Liver (tissue), 8 donors: ENCODE measurements at regions not wholly inside any gene's neighbourhood (a gene's known extent, or its start where the extent isn't known, plus 50 kb on each side); places are given as distances from the start of the nearest gene placed in this dataset.

Experiments used
- DNase-seq: peaks from one replicate; pipeline ENCODE4 v3.0.0-alpha.2; 2017; ENCODE audit warnings: low spot score
- H3K27ac ChIP-seq, 2 donors: one replicate each; pipeline ENCODE4 v1.7.0; 2013; ENCODE audit warnings: inconsistent platforms in 2 of 2, low read length in 2 of 2, control low read depth in 1 of 2, low read depth in 1 of 2, mild to moderate bottlenecking in 1 of 2
- H3K27me3 ChIP-seq, 4 donors: one replicate each; pipeline versions ENCODE4 v1.6.1 to v1.7.0; 2013; ENCODE audit warnings: low read length in 3 of 4, inconsistent platforms in 1 of 4, mild to moderate bottlenecking in 1 of 4, moderate library complexity in 1 of 4; ENCODE audit not compliant: control insufficient read depth in 4 of 4, insufficient read depth in 4 of 4
- H3K36me3 ChIP-seq, 4 donors: one replicate each; pipeline versions ENCODE4 v1.6.1 to v1.7.0; 2013; ENCODE audit warnings: low read length in 3 of 4, mild to moderate bottlenecking in 3 of 4, low read depth in 1 of 4, moderate library complexity in 1 of 4; ENCODE audit not compliant: control insufficient read depth in 4 of 4, insufficient read depth in 3 of 4
- H3K4me1 ChIP-seq, 4 donors: one replicate each; pipeline versions ENCODE4 v1.6.1 to v1.7.0; 2013; ENCODE audit warnings: low read length in 3 of 4, mild to moderate bottlenecking in 3 of 4, moderate library complexity in 1 of 4; ENCODE audit not compliant: control insufficient read depth in 4 of 4, insufficient read depth in 4 of 4
- H3K4me3 ChIP-seq, 3 donors: one replicate each; pipeline versions ENCODE4 v1.6.1 to v1.7.0; 2013; ENCODE audit warnings: low read length in 3 of 3, control low read depth in 1 of 3, low read depth in 1 of 3, mild to moderate bottlenecking in 1 of 3
- H3K9ac ChIP-seq, 2 donors: one replicate each; pipeline ENCODE4 v1.7.0; 2013; ENCODE audit warnings: low read length in 2 of 2, mild to moderate bottlenecking in 2 of 2, moderate library complexity in 2 of 2, control low read depth in 1 of 2, low read depth in 1 of 2
- H3K9me3 ChIP-seq, 4 donors: one replicate each; pipeline versions ENCODE4 v1.6.1 to v1.7.0; 2013; ENCODE audit warnings: low read length in 3 of 4; ENCODE audit not compliant: control insufficient read depth in 4 of 4
- EGR1 ChIP-seq, 2 donors: IDR thresholded peaks; 2 replicates each; pipeline ENCODE4 v1.6.1; 2016 to 2018; ENCODE audit warnings: antibody characterized with exemption in 2 of 2, low read depth in 2 of 2
- FOXA1 ChIP-seq: IDR thresholded peaks from 2 replicates; pipeline ENCODE4 v1.6.1; 2016; ENCODE audit warnings: antibody characterized with exemption
- GABPA ChIP-seq, 2 donors: IDR thresholded peaks in 1 of 2; conservative IDR thresholded peaks in 1 of 2; 2 replicates each; pipeline ENCODE4 v1.6.1; 2016; ENCODE audit warnings: antibody characterized with exemption in 2 of 2, mild to moderate bottlenecking in 1 of 2, moderate library complexity in 1 of 2
- HNF4A ChIP-seq, 2 donors: conservative IDR thresholded peaks; 2 replicates each; pipeline ENCODE4 v1.6.1; 2016; ENCODE audit warnings: antibody characterized with exemption in 2 of 2, mild to moderate bottlenecking in 2 of 2
- HNF4G ChIP-seq: IDR thresholded peaks from 2 replicates; pipeline ENCODE4 v1.6.1; 2016; ENCODE audit warnings: antibody characterized with exemption
- NR2F2 ChIP-seq: IDR thresholded peaks from 2 replicates; pipeline ENCODE4 v1.6.1; 2016; ENCODE audit warnings: antibody characterized with exemption
- RAD21 ChIP-seq, 2 donors: IDR thresholded peaks; 2 replicates each; pipeline ENCODE4 v1.6.1; 2016; ENCODE audit warnings: antibody characterized with exemption in 2 of 2, mild to moderate bottlenecking in 2 of 2
- RXRA ChIP-seq, 2 donors: IDR thresholded peaks; 2 replicates each; pipeline ENCODE4 v1.6.1; 2017 to 2018; ENCODE audit warnings: antibody characterized with exemption in 2 of 2, mild to moderate bottlenecking in 1 of 2
- SP1 ChIP-seq: IDR thresholded peaks from 2 replicates; pipeline ENCODE4 v1.6.1; 2018; ENCODE audit warnings: antibody characterized with exemption, mild to moderate bottlenecking
- WGBS: extraction: QIAGEN DNeasy Blood & Tissue Kit; methylation state at CpG from one replicate; pipeline ENCODE4 v1.1.7; 2013; 5-methylcytosine and 5-hydroxymethylcytosine counted together
- TF ChIP-seq, protein P1 (sequence below): IDR thresholded peaks from 2 replicates; pipeline ENCODE4 v1.6.1; 2016; ENCODE audit warnings: antibody characterized with exemption, mild to moderate bottlenecking
- TF ChIP-seq, protein P2 (sequence below): IDR thresholded peaks from 2 replicates; pipeline ENCODE4 v1.6.1; 2016; ENCODE audit warnings: antibody characterized with exemption
- TF ChIP-seq, protein P3 (sequence below): fragments of 150-350 bp; IDR thresholded peaks from 2 replicates; pipeline ENCODE4 v1.5.1; 2017; ENCODE audit warnings: improper control_type of control experiment, low read depth, low read length; ENCODE audit not compliant: missing input control
- TF ChIP-seq, protein P4 (sequence below): IDR thresholded peaks from 2 replicates; pipeline ENCODE4 v1.6.1; 2016; ENCODE audit warnings: antibody characterized with exemption
- TF ChIP-seq, protein P5 (sequence below): IDR thresholded peaks from 2 replicates; pipeline ENCODE4 v1.6.1; 2016; ENCODE audit warnings: antibody characterized with exemption
- donor health status: healthy.
- donor health status: healthy.
- donor health status: healthy.
- donor health status: healthy.
- donor health status: healthy.

DNA sequence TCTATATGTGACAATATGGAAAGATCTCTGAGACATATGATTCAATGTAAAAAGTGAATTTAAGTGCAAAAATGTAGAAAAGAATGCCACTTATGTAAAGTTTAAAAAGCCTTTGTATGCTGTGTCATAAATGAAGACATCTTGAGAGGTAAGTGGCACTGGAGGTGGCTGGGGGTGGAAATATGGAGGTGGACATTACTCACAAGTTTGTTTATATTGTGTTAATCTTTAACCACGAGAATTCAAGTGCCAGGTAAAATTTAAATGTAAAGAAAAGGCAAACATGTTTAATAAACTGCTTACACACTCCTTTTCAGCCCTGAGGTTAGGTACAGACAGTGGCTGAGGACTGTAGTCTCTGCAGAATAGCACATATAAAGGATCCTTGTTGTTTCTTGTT, 235.1 kb downstream of the ABCC12 start:
- Histone ChIP-seq H3K9me3 (no peaks in the 10 kb centered on the region), H3K27me3 (no peaks in the 10 kb centered on the region), H3K36me3 (no peaks in the 10 kb centered on the region), H3K9ac (no peak overlapping the region), H3K4me3 (no peak overlapping the region), H3K27ac (no peak overlapping the region), H3K4me1 (no peaks in the 10 kb centered on the region)
- WGBS: 7% methylated on average over 1 of the region's 1 CpG
- TF ChIP-seq, protein P1, sequence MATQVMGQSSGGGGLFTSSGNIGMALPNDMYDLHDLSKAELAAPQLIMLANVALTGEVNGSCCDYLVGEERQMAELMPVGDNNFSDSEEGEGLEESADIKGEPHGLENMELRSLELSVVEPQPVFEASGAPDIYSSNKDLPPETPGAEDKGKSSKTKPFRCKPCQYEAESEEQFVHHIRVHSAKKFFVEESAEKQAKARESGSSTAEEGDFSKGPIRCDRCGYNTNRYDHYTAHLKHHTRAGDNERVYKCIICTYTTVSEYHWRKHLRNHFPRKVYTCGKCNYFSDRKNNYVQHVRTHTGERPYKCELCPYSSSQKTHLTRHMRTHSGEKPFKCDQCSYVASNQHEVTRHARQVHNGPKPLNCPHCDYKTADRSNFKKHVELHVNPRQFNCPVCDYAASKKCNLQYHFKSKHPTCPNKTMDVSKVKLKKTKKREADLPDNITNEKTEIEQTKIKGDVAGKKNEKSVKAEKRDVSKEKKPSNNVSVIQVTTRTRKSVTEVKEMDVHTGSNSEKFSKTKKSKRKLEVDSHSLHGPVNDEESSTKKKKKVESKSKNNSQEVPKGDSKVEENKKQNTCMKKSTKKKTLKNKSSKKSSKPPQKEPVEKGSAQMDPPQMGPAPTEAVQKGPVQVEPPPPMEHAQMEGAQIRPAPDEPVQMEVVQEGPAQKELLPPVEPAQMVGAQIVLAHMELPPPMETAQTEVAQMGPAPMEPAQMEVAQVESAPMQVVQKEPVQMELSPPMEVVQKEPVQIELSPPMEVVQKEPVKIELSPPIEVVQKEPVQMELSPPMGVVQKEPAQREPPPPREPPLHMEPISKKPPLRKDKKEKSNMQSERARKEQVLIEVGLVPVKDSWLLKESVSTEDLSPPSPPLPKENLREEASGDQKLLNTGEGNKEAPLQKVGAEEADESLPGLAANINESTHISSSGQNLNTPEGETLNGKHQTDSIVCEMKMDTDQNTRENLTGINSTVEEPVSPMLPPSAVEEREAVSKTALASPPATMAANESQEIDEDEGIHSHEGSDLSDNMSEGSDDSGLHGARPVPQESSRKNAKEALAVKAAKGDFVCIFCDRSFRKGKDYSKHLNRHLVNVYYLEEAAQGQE: no peak
- TF ChIP-seq GABPA (IDR thresholded peaks at IDR 0.05 in 1 of 2, conservative IDR thresholded peaks at IDR 0.05 in 1 of 2) (no peak), NR2F2 (no peak), HNF4A (conservative IDR thresholded peaks at IDR 0.05) (no peak), RAD21 (IDR thresholded peaks at IDR 0.05) (no peak), FOXA1 (no peak), SP1 (no peak), EGR1 (IDR thresholded peaks at IDR 0.05; ENCODE audit: low read depth in 2 of 2) (no peak), HNF4G (no peak)
- TF ChIP-seq, protein P2, sequence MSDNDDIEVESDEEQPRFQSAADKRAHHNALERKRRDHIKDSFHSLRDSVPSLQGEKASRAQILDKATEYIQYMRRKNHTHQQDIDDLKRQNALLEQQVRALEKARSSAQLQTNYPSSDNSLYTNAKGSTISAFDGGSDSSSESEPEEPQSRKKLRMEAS: no peak
- TF ChIP-seq, protein P3, sequence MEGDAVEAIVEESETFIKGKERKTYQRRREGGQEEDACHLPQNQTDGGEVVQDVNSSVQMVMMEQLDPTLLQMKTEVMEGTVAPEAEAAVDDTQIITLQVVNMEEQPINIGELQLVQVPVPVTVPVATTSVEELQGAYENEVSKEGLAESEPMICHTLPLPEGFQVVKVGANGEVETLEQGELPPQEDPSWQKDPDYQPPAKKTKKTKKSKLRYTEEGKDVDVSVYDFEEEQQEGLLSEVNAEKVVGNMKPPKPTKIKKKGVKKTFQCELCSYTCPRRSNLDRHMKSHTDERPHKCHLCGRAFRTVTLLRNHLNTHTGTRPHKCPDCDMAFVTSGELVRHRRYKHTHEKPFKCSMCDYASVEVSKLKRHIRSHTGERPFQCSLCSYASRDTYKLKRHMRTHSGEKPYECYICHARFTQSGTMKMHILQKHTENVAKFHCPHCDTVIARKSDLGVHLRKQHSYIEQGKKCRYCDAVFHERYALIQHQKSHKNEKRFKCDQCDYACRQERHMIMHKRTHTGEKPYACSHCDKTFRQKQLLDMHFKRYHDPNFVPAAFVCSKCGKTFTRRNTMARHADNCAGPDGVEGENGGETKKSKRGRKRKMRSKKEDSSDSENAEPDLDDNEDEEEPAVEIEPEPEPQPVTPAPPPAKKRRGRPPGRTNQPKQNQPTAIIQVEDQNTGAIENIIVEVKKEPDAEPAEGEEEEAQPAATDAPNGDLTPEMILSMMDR: no peak
- TF ChIP-seq, protein P4, sequence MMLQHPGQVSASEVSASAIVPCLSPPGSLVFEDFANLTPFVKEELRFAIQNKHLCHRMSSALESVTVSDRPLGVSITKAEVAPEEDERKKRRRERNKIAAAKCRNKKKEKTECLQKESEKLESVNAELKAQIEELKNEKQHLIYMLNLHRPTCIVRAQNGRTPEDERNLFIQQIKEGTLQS: no peak
- TF ChIP-seq, protein P5, sequence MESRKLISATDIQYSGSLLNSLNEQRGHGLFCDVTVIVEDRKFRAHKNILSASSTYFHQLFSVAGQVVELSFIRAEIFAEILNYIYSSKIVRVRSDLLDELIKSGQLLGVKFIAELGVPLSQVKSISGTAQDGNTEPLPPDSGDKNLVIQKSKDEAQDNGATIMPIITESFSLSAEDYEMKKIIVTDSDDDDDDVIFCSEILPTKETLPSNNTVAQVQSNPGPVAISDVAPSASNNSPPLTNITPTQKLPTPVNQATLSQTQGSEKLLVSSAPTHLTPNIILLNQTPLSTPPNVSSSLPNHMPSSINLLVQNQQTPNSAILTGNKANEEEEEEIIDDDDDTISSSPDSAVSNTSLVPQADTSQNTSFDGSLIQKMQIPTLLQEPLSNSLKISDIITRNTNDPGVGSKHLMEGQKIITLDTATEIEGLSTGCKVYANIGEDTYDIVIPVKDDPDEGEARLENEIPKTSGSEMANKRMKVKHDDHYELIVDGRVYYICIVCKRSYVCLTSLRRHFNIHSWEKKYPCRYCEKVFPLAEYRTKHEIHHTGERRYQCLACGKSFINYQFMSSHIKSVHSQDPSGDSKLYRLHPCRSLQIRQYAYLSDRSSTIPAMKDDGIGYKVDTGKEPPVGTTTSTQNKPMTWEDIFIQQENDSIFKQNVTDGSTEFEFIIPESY: no peak
- no peak for DNase-seq

DNA sequence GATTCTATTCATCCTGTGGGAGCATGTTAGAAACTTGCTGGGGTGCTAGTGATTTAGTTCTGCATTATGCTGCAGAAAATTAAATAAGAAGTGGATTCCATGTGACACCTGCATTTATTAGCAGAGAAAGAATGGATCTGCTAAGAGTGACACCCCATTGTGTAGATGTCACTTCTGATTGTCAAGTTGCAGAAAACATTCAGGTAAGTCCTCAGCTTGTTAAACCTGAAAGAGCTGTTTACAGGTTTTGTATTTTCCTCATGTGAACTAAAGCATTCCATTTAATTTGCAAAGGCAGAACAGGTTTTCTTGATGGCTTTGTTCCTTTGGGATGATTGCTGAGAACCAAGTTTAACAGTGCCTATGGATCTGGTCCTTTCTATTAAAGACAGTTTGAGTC, 238.7 kb downstream of the ABCC12 start:
- H3K4me3 ChIP-seq: no peak overlapping the region
- H3K36me3 ChIP-seq: no peaks in the 10 kb centered on the region
- H3K27ac ChIP-seq: no peak overlapping the region
- no peak overlapping the region for H3K9ac ChIP-seq
- DNase-seq: no peak
- H3K4me1 ChIP-seq: no peaks in the 10 kb centered on the region
- no peaks in the 10 kb centered on the region for H3K27me3 ChIP-seq
- H3K9me3 ChIP-seq: no peaks in the 10 kb centered on the region
- TF ChIP-seq, protein P4: no peak
- TF ChIP-seq SP1: no peak
- TF ChIP-seq, protein P3: no peak
- no peak for TF ChIP-seq NR2F2
- no peak for TF ChIP-seq RXRA (IDR thresholded peaks at IDR 0.05)
